ENCODE measurements at regions not wholly inside any gene's neighbourhood (a gene's known extent, or its start where the extent isn't known, plus 50 kb on each side); places are given as distances from the start of the nearest gene placed in this dataset.

GRCh38 chr6:147826698-147827097 lies 318.2 kb downstream of the SAMD5 start:
- no peaks in the 10 kb centered on the region for H3K27me3 Mint-ChIP-seq (ENCODE audit: low read depth in 3 of 3)
- peaks cover 0 to 5% (median 3%) of the 10 kb centered on the region in 7 donors for H3K9me3 Mint-ChIP-seq
- Histone ChIP-seq H3K9ac (ENCODE audit: insufficient read depth, low read length, poor library complexity, severe bottlenecking) (no peak overlapping the region), H3K4me2 (replicated peaks; ENCODE audit: extremely low read depth, low read length, poor library complexity, severe bottlenecking) (no peak overlapping the region), H3K9me3 (replicated peaks in 1 of 2; ENCODE audit: control insufficient read depth in 1 of 2, insufficient read depth in 1 of 2, low read length in 2 of 2) (no peaks in the 10 kb centered on the region), H3K27ac (ENCODE audit: low read depth in 1 of 2, low read length in 2 of 2) (no peak overlapping the region), H3K36me3 (replicated peaks in 1 of 2; ENCODE audit: control insufficient read depth in 1 of 2, insufficient read depth in 2 of 2, low read length in 2 of 2) (no peaks in the 10 kb centered on the region), H3K27me3 (ENCODE audit: control insufficient read depth in 2 of 2, insufficient read depth in 2 of 2, low read length in 2 of 2) (no peaks in the 10 kb centered on the region), H3K4me3 (replicated peaks in 1 of 3; ENCODE audit: low read depth in 2 of 3, low read length in 3 of 3) (no peak overlapping the region), H2AFZ (ENCODE audit: insufficient read depth, low read depth, low read length, poor library complexity, severe bottlenecking) (no peak overlapping the region), H4K20me1 (ENCODE audit: insufficient read depth, low read length) (no peaks in the 10 kb centered on the region), H3K4me1 (ENCODE audit: control insufficient read depth in 1 of 2, insufficient read depth in 2 of 2, low read length in 2 of 2) (no peaks in the 10 kb centered on the region), H3K79me2 (ENCODE audit: insufficient read depth, low read length) (no peaks in the 10 kb centered on the region)
- 79% methylated on average over 3 of the region's 4 CpGs for WGBS (ENCODE audit: insufficient coverage)
- no peak for TF ChIP-seq CTCF (IDR thresholded peaks at IDR 0.05)
- no peak for DNase-seq
- no peaks in the 10 kb centered on the region for H3K4me1 Mint-ChIP-seq
- intact Hi-C loops (cut with micrococcal nuclease), result no loop called here
- no peak overlapping the region for H3K27ac Mint-ChIP-seq
- H3K36me3 Mint-ChIP-seq, result no peaks in the 10 kb centered on the region
- H3K4me3 Mint-ChIP-seq, result no peak overlapping the region

- no peaks in the 10 kb centered on the region for H3K36me3 ChIP-seq (replicated peaks in 1 of 2; ENCODE audit: control insufficient read depth in 1 of 2, insufficient read depth in 2 of 2, low read length in 2 of 2)
- no peaks in the 10 kb centered on the region for H3K9me3 ChIP-seq (replicated peaks in 1 of 2; ENCODE audit: control insufficient read depth in 1 of 2, insufficient read depth in 1 of 2, low read length in 2 of 2)
- Mint-ChIP-seq H3K36me3 (no peaks in the 10 kb centered on the region), H3K4me1 (no peaks in the 10 kb centered on the region), H3K9me3 (peaks cover 0 to 8% (median 3%) of the 10 kb centered on the region in 7 donors), H3K27ac (no peak overlapping the region), H3K27me3 (ENCODE audit: low read depth in 3 of 3) (no peaks in the 10 kb centered on the region), H3K4me3 (no peak overlapping the region)
- no peak overlapping the region for H2AFZ ChIP-seq (ENCODE audit: insufficient read depth, low read depth, low read length, poor library complexity, severe bottlenecking)
- no peak for TF ChIP-seq CTCF (IDR thresholded peaks at IDR 0.05)
- H3K27me3 ChIP-seq (ENCODE audit: control insufficient read depth in 2 of 2, insufficient read depth in 2 of 2, low read length in 2 of 2), result no peaks in the 10 kb centered on the region
- no peak overlapping the region for H3K4me3 ChIP-seq (replicated peaks in 1 of 3; ENCODE audit: low read depth in 2 of 3, low read length in 3 of 3)
- H3K4me1 ChIP-seq (ENCODE audit: control insufficient read depth in 1 of 2, insufficient read depth in 2 of 2, low read length in 2 of 2), result no peaks in the 10 kb centered on the region
- no peaks in the 10 kb centered on the region for H3K79me2 ChIP-seq (ENCODE audit: insufficient read depth, low read length)
- no CpG with 5 or more reads among the region's 1 CpG for WGBS (ENCODE audit: insufficient coverage)
- no peak overlapping the region for H3K4me2 ChIP-seq (replicated peaks; ENCODE audit: extremely low read depth, low read length, poor library complexity, severe bottlenecking)
- H3K27ac ChIP-seq (ENCODE audit: low read depth in 1 of 2, low read length in 2 of 2), result no peak overlapping the region
- no peak overlapping the region for H3K9ac ChIP-seq (ENCODE audit: insufficient read depth, low read length, poor library complexity, severe bottlenecking)
- intact Hi-C loops (cut with micrococcal nuclease), result no loop called here
- no peaks in the 10 kb centered on the region for H4K20me1 ChIP-seq (ENCODE audit: insufficient read depth, low read length)
- DNase-seq, result no peak
Measured at GRCh38 chr6:147829418-147829817, 320.9 kb downstream of the SAMD5 start.
